A549 (cell line): ENCODE measurements at regions not wholly inside any gene's neighbourhood (a gene's known extent, or its start where the extent isn't known, plus 50 kb on each side); places are given as distances from the start of the nearest gene placed in this dataset.
"Not testable (repeated sequence)": the region's sequence is repeated elsewhere in the genome, so short reads cannot be mapped to it uniquely, and the experiment has no call there.

ENCODE experiments used
- ATAC-seq, 2 experiments: fragments of 200-7000 bp in 1 of 2; fragments of >200 bp in 1 of 2; cut with Nextera tagmentation in 1 of 2; cut with Tn5 transposase in 1 of 2; 3 replicates each; pipeline versions ENCODE4 v1.8.0 to v1.9.1; 2018 to 2020; ENCODE audit warnings: mild to moderate bottlenecking in 1 of 2, moderate library complexity in 1 of 2
- CTCF ChIA-PET: fragments of 300-600 bp; sonication (Branson Sonifier 250); formaldehyde crosslinking; extraction: SDS; loops from one replicate; lab custom pipeline; 2021; ENCODE audit warnings: antibody characterized with exemption, inconsistent platforms; lab: Yijun Ruan, JAX
- POLR2A ChIA-PET: fragments of 350-600 bp; formaldehyde crosslinking; extraction: SDS; loops from one replicate; lab custom pipeline; 2021; ENCODE audit warnings: antibody characterized with exemption, inconsistent platforms; lab: Yijun Ruan, JAX
- DNase-seq, 2 experiments: peaks; one replicate each; pipeline versions ENCODE4 v3.0.0 to v3.0.0-alpha.2; 2011 to 2016; ENCODE audit warnings: low read depth in 1 of 2, low spot score in 1 of 2
- FAIRE-seq: peaks from 2 replicates; lab custom pipeline; 2011; peaks lifted over from hg19 to GRCh38; lab: Jason Lieb, UNC
- H3K27ac ChIP-seq, 2 experiments: fragments of >200 bp; sonication (Bioruptor Twin); formaldehyde crosslinking; 3 replicates each; pipeline ENCODE4 v1.5.1; 2016 to 2017
- H3K4me1 ChIP-seq: fragments of >200 bp; sonication (Bioruptor Twin); formaldehyde crosslinking; 3 replicates; pipeline ENCODE4 v1.6.1; 2016
- H3K4me2 ChIP-seq: fragments of >200 bp; sonication (Bioruptor Twin); formaldehyde crosslinking; 3 replicates; pipeline ENCODE4 v1.6.1; 2016
- H3K4me3 ChIP-seq: fragments of >200 bp; sonication (Bioruptor Twin); formaldehyde crosslinking; 3 replicates; pipeline ENCODE4 v1.5.1; 2016
- H3K9me3 ChIP-seq: fragments of >200 bp; sonication (Bioruptor Twin); formaldehyde crosslinking; 3 replicates; pipeline ENCODE4 v1.6.1; 2016
- BHLHE40 ChIP-seq: IDR thresholded peaks from 2 replicates; pipeline ENCODE4 v1.6.1; 2012; ENCODE audit warnings: low read depth, low read length, inconsistent platforms
- CBX8 ChIP-seq: fragments of 200-600 bp; sonication (generic); IDR thresholded peaks from 2 replicates; pipeline ENCODE4 v1.6.1; 2016
- CHD2 ChIP-seq: fragments of 150-350 bp; IDR thresholded peaks from 2 replicates; pipeline ENCODE4 v1.6.1; 2014; ENCODE audit warnings: low read length; ENCODE audit not compliant: partially characterized antibody
- CTCF ChIP-seq: fragments of >200 bp; sonication (Bioruptor Twin); formaldehyde crosslinking; IDR thresholded peaks from 3 replicates; pipeline ENCODE4 v1.5.1; 2016
- EP300 ChIP-seq, 2 experiments: fragments of >200 bp; sonication (Bioruptor Twin); formaldehyde crosslinking; IDR thresholded peaks; 2 replicates in 1 of 2; 3 replicates in 1 of 2; pipeline ENCODE4 v1.6.1; 2016 to 2017
- HOXA7 ChIP-seq: fragments of 250-450 bp; sonication (Bioruptor Pico); IDR thresholded peaks from 2 replicates; pipeline ENCODE4 v1.5.0; 2020; ENCODE audit warnings: mild to moderate bottlenecking, moderate library complexity
- HOXB13 ChIP-seq: fragments of 250-450 bp; sonication (Bioruptor Pico); IDR thresholded peaks from 2 replicates; pipeline ENCODE4 v1.5.0; 2020; ENCODE audit warnings: low read depth, mild to moderate bottlenecking, moderate library complexity
- JUNB ChIP-seq: fragments of >200 bp; sonication (Bioruptor Twin); formaldehyde crosslinking; IDR thresholded peaks from 2 replicates; pipeline ENCODE4 v1.6.1; 2016
- KDM5A ChIP-seq: fragments of 200-600 bp; sonication (generic); IDR thresholded peaks from 2 replicates; pipeline ENCODE4 v1.6.1; 2016; ENCODE audit warnings: antibody characterized with exemption, mild to moderate bottlenecking
- MAFK ChIP-seq: fragments of 450-650 bp; IDR thresholded peaks from 2 replicates; pipeline ENCODE4 v1.6.1; 2014; ENCODE audit not compliant: partially characterized antibody
- MAX ChIP-seq: IDR thresholded peaks from 2 replicates; pipeline ENCODE4 v1.6.1; 2012
- MAZ ChIP-seq: fragments of 150-350 bp; IDR thresholded peaks from 2 replicates; pipeline ENCODE4 v1.6.1; 2014; ENCODE audit warnings: antibody characterized with exemption, low read depth, low read length, borderline replicate concordance
- NPAS2 ChIP-seq: fragments of 250-450 bp; sonication (Bioruptor Pico); IDR thresholded peaks from 2 replicates; pipeline ENCODE4 v1.8.0; 2022; ENCODE audit warnings: mild to moderate bottlenecking, moderate library complexity, borderline replicate concordance
- RAD21 ChIP-seq, 2 experiments: fragments of >200 bp in 1 of 2; sonication (Bioruptor Twin) in 1 of 2; formaldehyde crosslinking in 1 of 2; IDR thresholded peaks in 1 of 2; conservative IDR thresholded peaks in 1 of 2; 2 replicates in 1 of 2; 3 replicates in 1 of 2; pipeline ENCODE4 v1.6.1; 2012 to 2018; ENCODE audit warnings: inconsistent platforms in 1 of 2
- REST ChIP-seq: fragments of 200-600 bp; sonication (generic); IDR thresholded peaks from 2 replicates; pipeline ENCODE4 v1.6.1; 2016; ENCODE audit warnings: antibody characterized with exemption, mild to moderate bottlenecking, moderate library complexity
- RFX5 ChIP-seq: fragments of 450-650 bp; IDR thresholded peaks from 2 replicates; pipeline ENCODE4 v1.7.1; 2014; ENCODE audit warnings: antibody characterized with exemption, mild to moderate bottlenecking, moderate library complexity
- SREBF2 ChIP-seq: fragments of 450-650 bp; IDR thresholded peaks from 2 replicates; pipeline ENCODE4 v1.6.1; 2014; ENCODE audit warnings: mild to moderate bottlenecking, moderate library complexity
- TFCP2L1 ChIP-seq: fragments of 250-450 bp; sonication (Bioruptor Pico); IDR thresholded peaks from 2 replicates; pipeline ENCODE4 v1.5.0; 2021; ENCODE audit warnings: mild to moderate bottlenecking
- ZSCAN20 ChIP-seq: fragments of 250-450 bp; sonication (Bioruptor Pico); IDR thresholded peaks from 2 replicates; pipeline ENCODE4 v1.8.0; 2022; ENCODE audit warnings: mild to moderate bottlenecking, moderate library complexity
- WGBS: methylation state at CpG from one replicate; pipeline ENCODE4 v1.1.6; 2017; ENCODE audit errors: missing lambda C conversion rate; 5-methylcytosine and 5-hydroxymethylcytosine counted together

- no peak overlapping the region for H3K27ac ChIP-seq
- TF ChIP-seq ZSCAN20 (CRISPR knock-in tag) (no peak), EP300 (IDR thresholded peaks at IDR 0.05) (no peak), REST (no peak), MAFK (no peak), NPAS2 (no peak), CHD2 (no peak), SREBF2 (no peak), KDM5A (no peak), BHLHE40 (no peak), TFCP2L1 (CRISPR knock-in tag) (no peak), MAZ (no peak), CTCF (no peak), MAX (no peak)
- 45% methylated on average over 1 of the region's 1 CpG for WGBS
- ATAC-seq (no peak), FAIRE-seq (no peak), DNase-seq (no peak)
- ChIA-PET CTCF (no interaction called here), POLR2A (no interaction called here)
- H3K4me2 ChIP-seq = no peak overlapping the region
- H3K9me3 ChIP-seq = no peaks in the 10 kb centered on the region
- H3K4me3 ChIP-seq = no peak overlapping the region
- no peaks in the 10 kb centered on the region for H3K4me1 ChIP-seq
These were observed 324.1 kb upstream of the GJE1 start for GRCh38 chr6:141808662-141809061.

- POLR2A ChIA-PET, ATAC-seq, DNase-seq, H3K4me3 ChIP-seq, H3K4me1 ChIP-seq, H3K9me3 ChIP-seq, H3K4me2 ChIP-seq, H3K27ac ChIP-seq, FAIRE-seq: not testable (repeated sequence)
- CTCF ChIA-PET = interaction anchor here (0.8 kb wide), 1 partner anchor 933 kb away, joined by 3 read pairs; no protein-coding TSS in a partner anchor
- 18% methylated on average over 1 of the region's 1 CpG for WGBS
These were observed 331.8 kb upstream of the GJE1 start for GRCh38 chr6:141800973-141801372.

GRCh38 chr6:141790921-141791320 lies 341.8 kb upstream of the GJE1 start:
- Histone ChIP-seq H3K9me3 (no peaks in the 10 kb centered on the region), H3K4me2 (no peak overlapping the region), H3K4me1 (no peaks in the 10 kb centered on the region), H3K4me3 (no peak overlapping the region), H3K27ac (no peak overlapping the region)
- DNase-seq = no peak
- ChIA-PET POLR2A (no interaction called here), CTCF (no interaction called here)
- ATAC-seq = no peak
- no peak for FAIRE-seq
- TF ChIP-seq HOXA7 (CRISPR knock-in tag) (no peak), HOXB13 (CRISPR knock-in tag) (no peak), JUNB (no peak), CBX8 (no peak), CHD2 (no peak), CTCF (no peak), RFX5 (no peak), RAD21 (conservative IDR thresholded peaks at IDR 0.05 in 1 of 2, IDR thresholded peaks at IDR 0.05 in 1 of 2) (no peak), MAX (no peak), REST (no peak)
- 53% methylated on average over 1 of the region's 1 CpG for whole genome bisulfite sequencing
